ENCODE measurements at regions not wholly inside any gene's neighbourhood (a gene's known extent, or its start where the extent isn't known, plus 50 kb on each side); places are given as distances from the start of the nearest gene placed in this dataset.

DNA sequence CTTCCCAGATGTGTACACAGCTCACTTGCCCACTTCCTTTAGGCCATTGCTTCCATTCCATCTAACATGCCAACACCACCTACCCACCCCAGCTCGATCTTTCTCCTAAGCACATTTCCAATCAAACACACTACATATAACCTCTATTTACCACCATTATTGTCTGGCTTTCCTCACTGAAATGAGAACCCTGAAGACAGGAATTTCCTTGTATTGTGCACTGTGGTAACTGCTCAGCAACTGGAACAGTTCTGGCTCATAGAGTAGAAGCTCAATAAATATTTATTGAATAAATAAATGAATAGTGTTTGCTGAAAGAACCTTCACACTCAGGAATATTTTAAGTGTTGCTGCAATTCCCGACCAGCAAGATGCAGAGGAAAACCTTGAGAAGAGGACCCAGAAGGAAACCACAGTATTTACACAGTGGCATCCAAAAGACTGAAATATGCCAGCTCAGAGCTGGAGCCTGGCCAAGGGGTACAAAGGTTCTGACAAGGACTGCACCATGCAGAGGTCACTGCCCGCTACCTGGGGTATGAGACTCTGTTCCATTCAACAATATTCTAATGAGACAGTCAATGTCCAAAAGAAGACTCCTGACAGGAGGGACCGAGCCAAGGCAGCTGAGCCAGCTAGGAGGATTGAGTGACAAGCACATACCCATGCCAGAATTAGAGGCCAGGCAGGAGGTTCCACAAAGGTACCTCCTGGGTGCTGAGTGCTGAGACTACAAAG is 168.8 kb downstream of the NUP210 start:
- no peak for ATAC-seq (ENCODE audit: insufficient read depth, low FRiP score)
- H3K9ac ChIP-seq (ENCODE audit: insufficient read depth in 1 of 2, low read length in 2 of 2), result no peak overlapping the region
- WGBS, 2 donors, result 58 to 76% methylated on average over 4 of the region's 4 CpGs
- H3K27ac ChIP-seq (ENCODE audit: low read depth in 1 of 2, low read length in 1 of 2), result no peak overlapping the region
- TF ChIP-seq, protein P1, sequence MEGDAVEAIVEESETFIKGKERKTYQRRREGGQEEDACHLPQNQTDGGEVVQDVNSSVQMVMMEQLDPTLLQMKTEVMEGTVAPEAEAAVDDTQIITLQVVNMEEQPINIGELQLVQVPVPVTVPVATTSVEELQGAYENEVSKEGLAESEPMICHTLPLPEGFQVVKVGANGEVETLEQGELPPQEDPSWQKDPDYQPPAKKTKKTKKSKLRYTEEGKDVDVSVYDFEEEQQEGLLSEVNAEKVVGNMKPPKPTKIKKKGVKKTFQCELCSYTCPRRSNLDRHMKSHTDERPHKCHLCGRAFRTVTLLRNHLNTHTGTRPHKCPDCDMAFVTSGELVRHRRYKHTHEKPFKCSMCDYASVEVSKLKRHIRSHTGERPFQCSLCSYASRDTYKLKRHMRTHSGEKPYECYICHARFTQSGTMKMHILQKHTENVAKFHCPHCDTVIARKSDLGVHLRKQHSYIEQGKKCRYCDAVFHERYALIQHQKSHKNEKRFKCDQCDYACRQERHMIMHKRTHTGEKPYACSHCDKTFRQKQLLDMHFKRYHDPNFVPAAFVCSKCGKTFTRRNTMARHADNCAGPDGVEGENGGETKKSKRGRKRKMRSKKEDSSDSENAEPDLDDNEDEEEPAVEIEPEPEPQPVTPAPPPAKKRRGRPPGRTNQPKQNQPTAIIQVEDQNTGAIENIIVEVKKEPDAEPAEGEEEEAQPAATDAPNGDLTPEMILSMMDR (IDR thresholded peaks at IDR 0.05; ENCODE audit: control extremely low read depth, extremely low read depth), result no peak
- peaks cover 0 to 3% (median 0%) of the 10 kb centered on the region in 3 donors for H3K27me3 ChIP-seq (ENCODE audit: control insufficient read depth in 3 of 3, insufficient read depth in 3 of 3, low read length in 2 of 3)
- H3K4me3 ChIP-seq, result no peak overlapping the region
- no peaks in the 10 kb centered on the region for H3K4me1 ChIP-seq (ENCODE audit: control insufficient read depth in 5 of 5, insufficient read depth in 5 of 5, low read length in 5 of 5)
- H3K36me3 ChIP-seq (ENCODE audit: control insufficient read depth in 4 of 4, insufficient read depth in 4 of 4, low read length in 4 of 4), result no peaks in the 10 kb centered on the region
- DNase-seq, result no peak
- H3K9me3 ChIP-seq (ENCODE audit: control insufficient read depth in 4 of 4, insufficient read depth in 3 of 4, low read length in 3 of 4), result no peaks in the 10 kb centered on the region

DNA sequence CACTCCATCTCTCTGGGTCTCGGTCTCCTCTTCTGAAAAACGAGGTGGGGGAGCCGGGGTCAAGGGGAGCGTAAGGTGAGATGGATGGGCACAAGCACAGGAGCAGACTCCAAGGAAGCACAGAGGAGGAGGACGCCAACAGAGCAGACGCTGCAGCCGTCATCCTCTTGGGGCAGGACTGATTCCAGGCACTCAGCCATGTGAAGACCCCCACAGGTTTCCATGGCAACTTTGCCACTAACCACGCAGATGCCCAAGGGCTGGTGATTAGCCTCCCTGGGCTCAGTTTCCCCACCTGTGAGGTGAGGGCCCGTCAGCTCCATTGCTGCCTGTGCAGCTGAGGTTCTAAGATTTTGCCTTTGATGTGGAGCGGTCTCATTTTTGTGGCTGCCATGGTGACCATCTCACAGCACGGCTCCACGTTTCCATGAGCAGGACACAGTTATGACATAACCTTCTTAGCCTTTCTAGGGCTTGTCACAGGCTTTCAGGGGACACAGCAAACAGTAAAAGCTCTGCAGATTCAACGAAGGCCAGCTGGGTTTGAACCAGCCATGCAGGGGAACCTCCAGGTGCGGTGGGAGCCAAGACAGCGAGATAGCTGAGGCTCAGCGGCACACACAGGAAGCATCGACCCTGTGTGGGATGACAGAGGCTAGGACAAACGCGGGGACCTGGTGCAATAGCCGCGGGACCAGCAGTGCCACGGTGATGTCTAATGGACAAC is 170.3 kb downstream of the NUP210 start:
- no peak overlapping the region for H3K9ac ChIP-seq (ENCODE audit: insufficient read depth in 1 of 2, low read length in 2 of 2)
- H3K4me1 ChIP-seq (ENCODE audit: control insufficient read depth in 5 of 5, insufficient read depth in 5 of 5, low read length in 5 of 5), result no peaks in the 10 kb centered on the region
- 75 to 80% methylated on average over 22 of the region's 22 CpGs for WGBS, 2 donors
- no peak overlapping the region for H3K4me3 ChIP-seq
- ATAC-seq (ENCODE audit: insufficient read depth, low FRiP score) (no peak), DNase-seq (no peak)
- H3K36me3 ChIP-seq (ENCODE audit: control insufficient read depth in 4 of 4, insufficient read depth in 4 of 4, low read length in 4 of 4), result no peaks in the 10 kb centered on the region
- TF ChIP-seq, protein P1 (IDR thresholded peaks at IDR 0.05; ENCODE audit: control extremely low read depth, extremely low read depth), result no peak
- no peaks in the 10 kb centered on the region for H3K27me3 ChIP-seq (ENCODE audit: control insufficient read depth in 3 of 3, insufficient read depth in 3 of 3, low read length in 2 of 3)
- no peak overlapping the region for H3K27ac ChIP-seq (ENCODE audit: low read depth in 1 of 2, low read length in 1 of 2)
- H3K9me3 ChIP-seq (ENCODE audit: control insufficient read depth in 4 of 4, insufficient read depth in 3 of 4, low read length in 3 of 4), result no peaks in the 10 kb centered on the region

- no peak overlapping the region for H3K4me3 ChIP-seq
- no peaks in the 10 kb centered on the region for H3K9me3 ChIP-seq (ENCODE audit: control insufficient read depth in 4 of 4, insufficient read depth in 3 of 4, low read length in 3 of 4)
- H3K36me3 ChIP-seq (ENCODE audit: control insufficient read depth in 4 of 4, insufficient read depth in 4 of 4, low read length in 4 of 4), result no peaks in the 10 kb centered on the region
- no peaks in the 10 kb centered on the region for H3K4me1 ChIP-seq (ENCODE audit: control insufficient read depth in 5 of 5, insufficient read depth in 5 of 5, low read length in 5 of 5)
- H3K27me3 ChIP-seq (ENCODE audit: control insufficient read depth in 3 of 3, insufficient read depth in 3 of 3, low read length in 2 of 3), result no peaks in the 10 kb centered on the region
- TF ChIP-seq, protein P1 (IDR thresholded peaks at IDR 0.05; ENCODE audit: control extremely low read depth, extremely low read depth), result no peak
- no peak overlapping the region for H3K9ac ChIP-seq (ENCODE audit: insufficient read depth in 1 of 2, low read length in 2 of 2)
- WGBS, 2 donors, result 76 to 78% methylated on average over 6 of the region's 6 CpGs
- no peak overlapping the region for H3K27ac ChIP-seq (ENCODE audit: low read depth in 1 of 2, low read length in 1 of 2)
- DNase-seq (no peak), ATAC-seq (ENCODE audit: insufficient read depth, low FRiP score) (no peak)
Observed at GRCh38 chr3:13248640-13249039, 171.5 kb downstream of the NUP210 start.
